GM12892 (cell line): ENCODE measurements at regions not wholly inside any gene's neighbourhood (a gene's known extent, or its start where the extent isn't known, plus 50 kb on each side); places are given as distances from the start of the nearest gene placed in this dataset.

ENCODE experiments used
- POLR2A ChIP-seq: IDR thresholded peaks from 2 replicates; pipeline ENCODE4 v1.6.1; 2011; ENCODE audit warnings: low read depth, low read length, control low read depth
- POLR2AphosphoS5 ChIP-seq: IDR thresholded peaks from 2 replicates; pipeline ENCODE4 v1.6.1; 2011; ENCODE audit warnings: low read depth, low read length, control low read depth

GRCh38 chr3:103613397-103614156 lies 1178.8 kb downstream of the ZPLD1 start:
- no peak for TF ChIP-seq POLR2A
- no peak for TF ChIP-seq POLR2AphosphoS5
